Thoracic aorta (tissue), 2 donors: ENCODE measurements at regions not wholly inside any gene's neighbourhood (a gene's known extent, or its start where the extent isn't known, plus 50 kb on each side); places are given as distances from the start of the nearest gene placed in this dataset.

Source experiments
- ATAC-seq: fragments of 150-250 bp; one replicate; pipeline ENCODE4 v1.8.0; 2017; ENCODE audit warnings: low read depth; ENCODE audit not compliant: insufficient number of reproducible peaks, low FRiP score
- DNase-seq: peaks from one replicate; pipeline ENCODE4 v3.0.0-alpha.2; 2020; ENCODE audit warnings: low spot score
- H3K27ac ChIP-seq, 2 donors: fragments of 200-600 bp; sonication (generic); 1 replicate in 1 of 2; 2 replicates in 1 of 2; pipeline ENCODE4 v1.5.1; 2016; ENCODE audit warnings: mild to moderate bottlenecking in 2 of 2, moderate library complexity in 2 of 2
- H3K27me3 ChIP-seq: fragments of 200-600 bp; sonication (generic); replicated peaks from 2 replicates; pipeline ENCODE4 v1.6.0; 2016; ENCODE audit warnings: mild to moderate bottlenecking; ENCODE audit not compliant: insufficient read depth
- H3K36me3 ChIP-seq: fragments of 200-600 bp; sonication (generic); one replicate; pipeline ENCODE4 v1.5.1; 2016
- H3K4me1 ChIP-seq, 2 donors: fragments of 200-600 bp; sonication (generic); 1 replicate in 1 of 2; 2 replicates in 1 of 2; pipeline versions ENCODE4 v1.5.1 to v1.6.0; 2016; ENCODE audit warnings: low read depth in 2 of 2, mild to moderate bottlenecking in 1 of 2; ENCODE audit not compliant: control insufficient read depth in 1 of 2
- H3K4me3 ChIP-seq: fragments of 200-600 bp; sonication (generic); 2 replicates; pipeline ENCODE4 v1.5.1; 2016; ENCODE audit warnings: mild to moderate bottlenecking
- H3K9me3 ChIP-seq: fragments of 200-600 bp; sonication (generic); 2 replicates; pipeline ENCODE4 v1.5.1; 2016
- CTCF ChIP-seq: fragments of 200-600 bp; sonication (generic); IDR thresholded peaks from one replicate; pipeline ENCODE4 v1.5.1; 2019; ENCODE audit warnings: antibody characterized with exemption

- H3K9me3 ChIP-seq = no peaks in the 10 kb centered on the region
- H3K27ac ChIP-seq = no peak overlapping the region
- ATAC-seq (no peak), DNase-seq (no peak)
- no peaks in the 10 kb centered on the region for H3K36me3 ChIP-seq
- H3K4me1 ChIP-seq = no peaks in the 10 kb centered on the region
- no peaks in the 10 kb centered on the region for H3K27me3 ChIP-seq
- H3K4me3 ChIP-seq = no peak overlapping the region
- peak; percentile 53 for TF ChIP-seq CTCF
These were observed 171.4 kb upstream of the DYNLRB2 start for GRCh38 chr16:80369138-80369958.

- Histone ChIP-seq H3K4me3 (no peak overlapping the region), H3K9me3 (no peaks in the 10 kb centered on the region), H3K27ac (no peak overlapping the region), H3K27me3 (no peaks in the 10 kb centered on the region), H3K36me3 (no peaks in the 10 kb centered on the region), H3K4me1 (no peaks in the 10 kb centered on the region)
- DNase-seq (no peak), ATAC-seq (no peak)
- no peak for TF ChIP-seq CTCF
These were observed 173.6 kb upstream of the DYNLRB2 start for GRCh38 chr16:80367037-80367658.

- ATAC-seq (no peak), DNase-seq (no peak)
- Histone ChIP-seq H3K36me3 (no peaks in the 10 kb centered on the region), H3K27me3 (no peaks in the 10 kb centered on the region), H3K27ac (no peak overlapping the region), H3K4me3 (no peak overlapping the region), H3K4me1 (no peaks in the 10 kb centered on the region), H3K9me3 (no peaks in the 10 kb centered on the region)
- no peak for TF ChIP-seq CTCF
These were observed 174.8 kb upstream of the DYNLRB2 start for GRCh38 chr16:80366023-80366422.

GRCh38 chr16:80362816-80363215 lies 178.0 kb upstream of the DYNLRB2 start:
- Histone ChIP-seq H3K36me3 (no peaks in the 10 kb centered on the region), H3K4me3 (no peak overlapping the region), H3K27me3 (no peaks in the 10 kb centered on the region), H3K4me1 (no peaks in the 10 kb centered on the region), H3K27ac (no peak overlapping the region), H3K9me3 (no peaks in the 10 kb centered on the region)
- ATAC-seq (no peak), DNase-seq (no peak)
- TF ChIP-seq CTCF = no peak

GRCh38 chr16:80356365-80356764 lies 184.4 kb upstream of the DYNLRB2 start:
- Histone ChIP-seq H3K36me3 (no peaks in the 10 kb centered on the region), H3K4me3 (no peak overlapping the region), H3K9me3 (no peaks in the 10 kb centered on the region), H3K4me1 (no peaks in the 10 kb centered on the region), H3K27me3 (no peaks in the 10 kb centered on the region), H3K27ac (no peak overlapping the region)
- no peak for TF ChIP-seq CTCF
- DNase-seq = no peak
- no peak for ATAC-seq
